Stimulated activated naive CD4-positive, alpha-beta T cell treated with Interleukin-2 at 50 U/mL for 16 hours (primary cell): ENCODE measurements at regions not wholly inside any gene's neighbourhood (a gene's known extent, or its start where the extent isn't known, plus 50 kb on each side); places are given as distances from the start of the nearest gene placed in this dataset.
A peak's percentile ranks its signal among the peaks of the same experiment; 100 is the strongest.
"Not testable (repeated sequence)": the region's sequence is repeated elsewhere in the genome, so short reads cannot be mapped to it uniquely, and the experiment has no call there.

Experiments used
- DNase-seq: peaks from one replicate; lab custom pipeline; 2025; lab: John Stamatoyannopoulos, UW

GRCh38 chr21:39000496-39000895 is 182.8 kb downstream of the PSMG1 start:
- DNase-seq, result no peak

GRCh38 chr21:38999161-38999560 is 184.1 kb downstream of the PSMG1 start:
- DNase-seq, result no peak

GRCh38 chr21:38998281-38998680 is 185.0 kb downstream of the PSMG1 start:
- DNase-seq, result not testable (repeated sequence)

- DNase-seq, result not testable (repeated sequence)
Measured at GRCh38 chr21:38997843-38998175, 185.4 kb downstream of the PSMG1 start.

GRCh38 chr21:38997051-38997842 is 186.0 kb downstream of the PSMG1 start:
- DNase-seq, result no peak

- no peak for DNase-seq
Measured at GRCh38 chr21:38996355-38996754, 186.9 kb downstream of the PSMG1 start.

- DNase-seq, result no peak
Measured at GRCh38 chr21:38995731-38996130, 187.5 kb downstream of the PSMG1 start.

GRCh38 chr21:38995071-38995669 is 188.1 kb downstream of the PSMG1 start:
- DNase-seq, result no peak

GRCh38 chr21:38994042-38994441 is 188.3 kb downstream of the ETS2 start:
- DNase-seq, result no peak

GRCh38 chr21:38993561-38993960 is 187.8 kb downstream of the ETS2 start:
- no peak for DNase-seq

GRCh38 chr21:38992737-38993136 is 187.0 kb downstream of the ETS2 start:
- no peak for DNase-seq

- no peak for DNase-seq
Measured at GRCh38 chr21:38990424-38990794, 184.7 kb downstream of the ETS2 start.

GRCh38 chr21:38989745-38990423 is 184.2 kb downstream of the ETS2 start:
- no peak for DNase-seq

- DNase-seq, result no peak
Measured at GRCh38 chr21:38989379-38989744, 183.6 kb downstream of the ETS2 start.

- DNase-seq, result no peak
Measured at GRCh38 chr21:38988509-38989378, 183.0 kb downstream of the ETS2 start.

GRCh38 chr21:38987633-38988508 is 182.1 kb downstream of the ETS2 start:
- DNase-seq, result no peak

- no peak for DNase-seq
Measured at GRCh38 chr21:38986806-38987632, 181.3 kb downstream of the ETS2 start.

- DNase-seq, result no peak
Measured at GRCh38 chr21:38986406-38986805, 180.7 kb downstream of the ETS2 start.

GRCh38 chr21:38985568-38986378 is 180.0 kb downstream of the ETS2 start:
- peak; percentile 33 for DNase-seq
